ENCODE measurements at regions not wholly inside any gene's neighbourhood (a gene's known extent, or its start where the extent isn't known, plus 50 kb on each side); places are given as distances from the start of the nearest gene placed in this dataset.

- TF ChIP-seq CTCF (IDR thresholded peaks at IDR 0.05; ENCODE audit: borderline replicate concordance, control extremely low read depth, extremely low read depth, insufficient read depth, missing control alignments), result no peak
- in situ Hi-C loops (cut with MboI; ENCODE audit: low sequenced_read_pairs, unreplicated experiment), result no loop called here
- DNase-seq (ENCODE audit: low spot score), result no peak
Measured at GRCh38 chrX:128581615-128582014, 529.4 kb upstream of the ACTRT1 start.

GRCh38 chrX:128543114-128543513 lies 490.9 kb upstream of the ACTRT1 start:
- TF ChIP-seq CTCF (IDR thresholded peaks at IDR 0.05; ENCODE audit: borderline replicate concordance, control extremely low read depth, extremely low read depth, insufficient read depth, missing control alignments), result no peak
- no peak for DNase-seq (ENCODE audit: low spot score)
- in situ Hi-C loops (cut with MboI; ENCODE audit: low sequenced_read_pairs, unreplicated experiment), result no loop called here

GRCh38 chrX:128518508-128518907 lies 466.3 kb upstream of the ACTRT1 start:
- TF ChIP-seq CTCF (IDR thresholded peaks at IDR 0.05; ENCODE audit: borderline replicate concordance, control extremely low read depth, extremely low read depth, insufficient read depth, missing control alignments), result no peak
- in situ Hi-C loops (cut with MboI; ENCODE audit: low sequenced_read_pairs, unreplicated experiment), result no loop called here
- DNase-seq (ENCODE audit: low spot score), result no peak

GRCh38 chrX:128517691-128518090 lies 465.5 kb upstream of the ACTRT1 start:
- in situ Hi-C loops (cut with MboI; ENCODE audit: low sequenced_read_pairs, unreplicated experiment), result no loop called here
- no peak for TF ChIP-seq CTCF (IDR thresholded peaks at IDR 0.05; ENCODE audit: borderline replicate concordance, control extremely low read depth, extremely low read depth, insufficient read depth, missing control alignments)
- DNase-seq (ENCODE audit: low spot score), result no peak

- no peak for TF ChIP-seq CTCF (IDR thresholded peaks at IDR 0.05; ENCODE audit: borderline replicate concordance, control extremely low read depth, extremely low read depth, insufficient read depth, missing control alignments)
- in situ Hi-C loops (cut with MboI; ENCODE audit: low sequenced_read_pairs, unreplicated experiment), result no loop called here
- DNase-seq (ENCODE audit: low spot score), result no peak
Measured at GRCh38 chrX:128504496-128504895, 452.3 kb upstream of the ACTRT1 start.

GRCh38 chrX:128464116-128464515 lies 411.9 kb upstream of the ACTRT1 start:
- in situ Hi-C loops (cut with MboI; ENCODE audit: low sequenced_read_pairs, unreplicated experiment), result no loop called here
- DNase-seq (ENCODE audit: low spot score), result no peak
- no peak for TF ChIP-seq CTCF (IDR thresholded peaks at IDR 0.05; ENCODE audit: borderline replicate concordance, control extremely low read depth, extremely low read depth, insufficient read depth, missing control alignments)

GRCh38 chrX:128460835-128461234 lies 408.6 kb upstream of the ACTRT1 start:
- no peak for DNase-seq (ENCODE audit: low spot score)
- in situ Hi-C loops (cut with MboI; ENCODE audit: low sequenced_read_pairs, unreplicated experiment), result no loop called here
- TF ChIP-seq CTCF (IDR thresholded peaks at IDR 0.05; ENCODE audit: borderline replicate concordance, control extremely low read depth, extremely low read depth, insufficient read depth, missing control alignments), result no peak

Data from GM13976 (cell line).